Colonic mucosa (tissue), 4 donors: ENCODE measurements at regions not wholly inside any gene's neighbourhood (a gene's known extent, or its start where the extent isn't known, plus 50 kb on each side); places are given as distances from the start of the nearest gene placed in this dataset.

Experiments used
- DNase-seq: peaks from one replicate; pipeline ENCODE4 v3.0.0-alpha.2; 2020
- H3K27ac ChIP-seq: fragments of 200-600 bp; one replicate; pipeline ENCODE4 v1.8.0; 2021
- H3K27me3 ChIP-seq: fragments of 200-600 bp; one replicate; pipeline ENCODE4 v1.8.0; 2021
- H3K36me3 ChIP-seq: fragments of 200-600 bp; one replicate; pipeline ENCODE4 v1.8.0; 2021
- H3K4me1 ChIP-seq: fragments of 200-600 bp; one replicate; pipeline ENCODE4 v1.8.0; 2021; ENCODE audit warnings: mild to moderate bottlenecking
- H3K4me3 ChIP-seq: fragments of 200-600 bp; one replicate; pipeline ENCODE4 v1.8.0; 2021
- H3K9ac ChIP-seq, 2 donors: one replicate each; pipeline ENCODE4 v1.7.0; 2013; ENCODE audit warnings: control low read depth in 2 of 2, low read depth in 2 of 2, low read length in 2 of 2
- H3K9me3 ChIP-seq: fragments of 200-600 bp; one replicate; pipeline ENCODE4 v1.8.0; 2021
- CTCF ChIP-seq: fragments of 200-600 bp; IDR thresholded peaks from one replicate; pipeline ENCODE4 v1.8.0; 2022; ENCODE audit warnings: antibody characterized with exemption, mild to moderate bottlenecking
- intact Hi-C: fragments of 100-400 bp; cut with DNase I; formaldehyde crosslinking; loops from one replicate; pipeline ENCODE4 v1.14.1; 2022
- donor health status: healthy.
- donor health status: DM: no; HTN: no; CAD: no.
- donor health status: DM: no; HTN: no; CAD: no.

- no peak overlapping the region for H3K4me3 ChIP-seq
- DNase-seq = no peak
- no peak overlapping the region for H3K9ac ChIP-seq
- intact Hi-C loops = no loop called here
- TF ChIP-seq CTCF = no peak
- no peak overlapping the region for H3K27ac ChIP-seq
- H3K4me1 ChIP-seq = no peaks in the 10 kb centered on the region
- no peaks in the 10 kb centered on the region for H3K9me3 ChIP-seq
- no peaks in the 10 kb centered on the region for H3K36me3 ChIP-seq
- no peaks in the 10 kb centered on the region for H3K27me3 ChIP-seq
These were observed 254.6 kb upstream of the PRDM1 start for GRCh38 chr6:105831311-105832097.

GRCh38 chr6:105825210-105825609 lies 260.9 kb upstream of the PRDM1 start:
- Histone ChIP-seq H3K27ac (no peak overlapping the region), H3K4me1 (no peaks in the 10 kb centered on the region), H3K9me3 (no peaks in the 10 kb centered on the region), H3K27me3 (no peaks in the 10 kb centered on the region), H3K36me3 (no peaks in the 10 kb centered on the region), H3K4me3 (no peak overlapping the region), H3K9ac (no peak overlapping the region)
- TF ChIP-seq CTCF = no peak
- intact Hi-C loops = no loop called here
- DNase-seq = no peak

GRCh38 chr6:105824732-105825131 lies 261.4 kb upstream of the PRDM1 start:
- H3K9ac ChIP-seq = no peak overlapping the region
- no peaks in the 10 kb centered on the region for H3K9me3 ChIP-seq
- H3K36me3 ChIP-seq = no peaks in the 10 kb centered on the region
- intact Hi-C loops = no loop called here
- H3K4me3 ChIP-seq = no peak overlapping the region
- no peak overlapping the region for H3K27ac ChIP-seq
- H3K4me1 ChIP-seq = no peaks in the 10 kb centered on the region
- no peaks in the 10 kb centered on the region for H3K27me3 ChIP-seq
- no peak for TF ChIP-seq CTCF
- no peak for DNase-seq

DNA sequence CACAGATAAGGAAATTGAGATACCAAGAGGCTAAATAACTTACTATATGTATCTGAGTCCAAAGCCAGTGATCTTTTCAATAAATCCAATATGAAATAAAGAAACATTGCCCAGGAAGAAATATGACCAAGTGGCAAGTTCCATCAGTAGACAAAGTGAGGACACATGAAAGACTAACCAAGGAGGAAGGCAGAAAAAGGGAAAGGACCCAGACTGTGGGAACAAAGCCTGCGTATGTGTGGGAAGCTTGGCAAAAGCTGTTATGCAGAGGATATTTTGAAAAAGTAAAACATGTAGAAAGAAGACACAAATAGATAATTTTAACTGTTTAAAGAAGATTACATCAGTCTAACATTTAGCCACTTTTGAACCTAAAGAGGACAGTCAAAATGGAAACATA lies 264.4 kb upstream of the PRDM1 start:
- DNase-seq = no peak
- H3K9me3 ChIP-seq = no peaks in the 10 kb centered on the region
- H3K4me1 ChIP-seq = no peaks in the 10 kb centered on the region
- no peak overlapping the region for H3K27ac ChIP-seq
- no peak for TF ChIP-seq CTCF
- intact Hi-C loops = no loop called here
- no peaks in the 10 kb centered on the region for H3K27me3 ChIP-seq
- no peak overlapping the region for H3K4me3 ChIP-seq
- no peak overlapping the region for H3K9ac ChIP-seq
- H3K36me3 ChIP-seq = no peaks in the 10 kb centered on the region

DNA sequence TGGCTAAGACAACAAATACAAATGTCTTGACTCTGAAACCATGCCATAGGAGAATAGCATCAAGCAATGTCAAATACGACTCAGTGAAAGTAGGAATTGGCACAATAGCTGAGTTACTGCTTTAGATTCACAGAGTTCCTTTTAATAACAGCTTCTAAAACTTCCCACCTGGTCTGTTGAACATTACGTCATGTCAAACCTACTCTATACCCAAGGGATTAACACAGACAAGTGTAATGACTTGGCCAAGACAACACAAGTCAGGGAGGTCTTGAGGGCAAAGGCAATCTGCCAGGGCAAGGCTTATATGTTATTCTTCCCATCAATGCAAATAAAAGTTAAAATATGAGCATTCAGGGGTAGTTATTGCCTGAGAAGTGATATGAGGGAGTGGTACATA lies 265.1 kb upstream of the PRDM1 start:
- Histone ChIP-seq H3K27me3 (no peaks in the 10 kb centered on the region), H3K9me3 (no peaks in the 10 kb centered on the region), H3K27ac (no peak overlapping the region), H3K9ac (no peak overlapping the region), H3K4me1 (no peaks in the 10 kb centered on the region), H3K36me3 (no peaks in the 10 kb centered on the region), H3K4me3 (no peak overlapping the region)
- no peak for TF ChIP-seq CTCF
- intact Hi-C loops = no loop called here
- no peak for DNase-seq
